ENCODE measurements at regions not wholly inside any gene's neighbourhood (a gene's known extent, or its start where the extent isn't known, plus 50 kb on each side); places are given as distances from the start of the nearest gene placed in this dataset.
"Not testable (repeated sequence)": the region's sequence is repeated elsewhere in the genome, so short reads cannot be mapped to it uniquely, and the experiment has no call there.

DNA sequence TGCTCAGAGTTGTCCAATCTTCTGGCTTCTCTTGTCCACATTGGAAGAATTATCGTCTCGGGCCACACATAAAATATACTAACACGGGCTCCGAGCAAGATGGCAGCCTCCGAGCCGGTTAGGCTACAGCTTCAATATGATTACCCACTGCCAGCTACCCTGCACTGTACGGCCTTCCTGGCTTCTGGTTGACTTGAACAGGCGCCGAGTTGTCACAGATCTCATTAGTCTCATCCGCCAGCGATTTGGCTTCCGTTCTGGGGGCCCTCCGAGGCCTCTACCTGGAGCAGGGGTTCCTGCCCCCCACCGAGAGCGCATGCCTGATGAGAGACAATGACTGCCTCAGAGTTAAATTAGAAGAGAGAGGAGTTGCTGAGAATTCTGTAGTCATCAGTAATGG, 101.2 kb upstream of the NUDT6 start:
- WGBS = 96% methylated on average over 15 of the region's 15 CpGs
- no peak for TF ChIP-seq POLR2A (IDR thresholded peaks at IDR 0.05; ENCODE audit: low read depth)
- TF ChIP-seq, protein P1, sequence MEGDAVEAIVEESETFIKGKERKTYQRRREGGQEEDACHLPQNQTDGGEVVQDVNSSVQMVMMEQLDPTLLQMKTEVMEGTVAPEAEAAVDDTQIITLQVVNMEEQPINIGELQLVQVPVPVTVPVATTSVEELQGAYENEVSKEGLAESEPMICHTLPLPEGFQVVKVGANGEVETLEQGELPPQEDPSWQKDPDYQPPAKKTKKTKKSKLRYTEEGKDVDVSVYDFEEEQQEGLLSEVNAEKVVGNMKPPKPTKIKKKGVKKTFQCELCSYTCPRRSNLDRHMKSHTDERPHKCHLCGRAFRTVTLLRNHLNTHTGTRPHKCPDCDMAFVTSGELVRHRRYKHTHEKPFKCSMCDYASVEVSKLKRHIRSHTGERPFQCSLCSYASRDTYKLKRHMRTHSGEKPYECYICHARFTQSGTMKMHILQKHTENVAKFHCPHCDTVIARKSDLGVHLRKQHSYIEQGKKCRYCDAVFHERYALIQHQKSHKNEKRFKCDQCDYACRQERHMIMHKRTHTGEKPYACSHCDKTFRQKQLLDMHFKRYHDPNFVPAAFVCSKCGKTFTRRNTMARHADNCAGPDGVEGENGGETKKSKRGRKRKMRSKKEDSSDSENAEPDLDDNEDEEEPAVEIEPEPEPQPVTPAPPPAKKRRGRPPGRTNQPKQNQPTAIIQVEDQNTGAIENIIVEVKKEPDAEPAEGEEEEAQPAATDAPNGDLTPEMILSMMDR (IDR thresholded peaks at IDR 0.05) = no peak
- no peak for TF ChIP-seq POLR2AphosphoS5 (IDR thresholded peaks at IDR 0.05)
- no peak for TF ChIP-seq EP300 (IDR thresholded peaks at IDR 0.05)
- H3K36me3 ChIP-seq = no peaks in the 10 kb centered on the region
- no peaks in the 10 kb centered on the region for H3K9me3 ChIP-seq
- intact Hi-C loops (cut with DNase I) = no loop called here
- no peaks in the 10 kb centered on the region for H3K27me3 ChIP-seq
- no peak for DNase-seq (ENCODE audit: extremely low spot score)
- H3K27ac ChIP-seq (replicated peaks in 1 of 4) = no peak overlapping the region
- no peak overlapping the region for H3K4me3 ChIP-seq
- peaks cover 0 to 8% (median 3%) of the 10 kb centered on the region in 4 donors for H3K4me1 ChIP-seq

DNA sequence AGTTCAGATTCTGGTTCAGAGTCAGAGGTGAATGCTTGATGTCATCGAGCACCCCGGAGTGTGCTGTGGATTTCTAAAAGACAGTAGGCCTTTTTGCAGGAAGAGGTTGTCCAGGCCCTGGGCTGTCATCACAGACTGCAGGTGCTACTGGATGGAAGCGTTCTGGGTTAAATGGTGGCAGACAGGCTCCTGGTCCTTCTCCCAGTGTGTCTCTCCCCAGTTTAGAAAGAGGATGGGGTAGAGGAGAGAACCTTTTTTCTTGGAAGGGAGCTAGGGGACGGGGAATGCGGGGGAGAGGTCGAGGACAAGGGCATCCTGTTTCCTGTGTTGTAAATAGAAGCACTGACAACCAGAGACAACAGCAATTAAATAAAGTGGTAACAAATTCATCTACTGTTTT, 102.3 kb upstream of the NUDT6 start:
- WGBS = 75% methylated on average over 6 of the region's 6 CpGs
- no peak overlapping the region for H3K4me3 ChIP-seq
- no peaks in the 10 kb centered on the region for H3K36me3 ChIP-seq
- H3K27ac ChIP-seq (replicated peaks in 1 of 4) = no peak overlapping the region
- intact Hi-C loops (cut with DNase I) = no loop called here
- TF ChIP-seq EP300 (IDR thresholded peaks at IDR 0.05) (no peak), POLR2AphosphoS5 (IDR thresholded peaks at IDR 0.05) (no peak), POLR2A (IDR thresholded peaks at IDR 0.05; ENCODE audit: low read depth) (no peak)
- TF ChIP-seq, protein P1 (IDR thresholded peaks at IDR 0.05) = no peak
- H3K27me3 ChIP-seq = no peaks in the 10 kb centered on the region
- no peaks in the 10 kb centered on the region for H3K9me3 ChIP-seq
- no peak for DNase-seq (ENCODE audit: extremely low spot score)
- H3K4me1 ChIP-seq = peaks cover 0 to 8% (median 3%) of the 10 kb centered on the region in 4 donors

DNA sequence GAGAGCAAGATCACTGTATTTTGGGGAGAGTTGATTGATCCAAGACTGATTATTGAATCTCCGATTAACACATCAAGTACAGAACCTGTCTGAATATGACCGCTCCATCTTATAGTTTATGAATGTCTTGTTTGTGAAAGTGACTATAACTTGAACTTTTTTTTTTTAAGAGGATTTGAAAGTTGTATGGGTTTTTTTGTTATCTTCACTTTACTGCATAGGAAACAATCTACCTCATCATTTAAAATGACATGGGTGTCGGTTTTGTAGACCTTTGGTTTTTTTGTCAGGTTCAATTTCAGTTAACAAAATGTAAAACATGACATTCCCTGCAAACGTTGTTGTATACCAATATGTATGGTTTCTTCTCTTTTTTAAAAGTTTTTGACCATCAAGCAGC, 103.0 kb upstream of the NUDT6 start:
- Histone ChIP-seq H3K4me1 (peaks cover 0 to 8% (median 3%) of the 10 kb centered on the region in 4 donors), H3K9me3 (no peaks in the 10 kb centered on the region), H3K27ac (replicated peaks in 1 of 4) (no peak overlapping the region), H3K36me3 (no peaks in the 10 kb centered on the region), H3K27me3 (no peaks in the 10 kb centered on the region), H3K4me3 (no peak overlapping the region)
- no peak for DNase-seq (ENCODE audit: extremely low spot score)
- intact Hi-C loops (cut with DNase I) = no loop called here
- TF ChIP-seq POLR2AphosphoS5 (IDR thresholded peaks at IDR 0.05) (no peak), POLR2A (IDR thresholded peaks at IDR 0.05; ENCODE audit: low read depth) (no peak), EP300 (IDR thresholded peaks at IDR 0.05) (no peak)
- TF ChIP-seq, protein P1 (IDR thresholded peaks at IDR 0.05) = no peak
- 90% methylated on average over 4 of the region's 4 CpGs for WGBS

DNA sequence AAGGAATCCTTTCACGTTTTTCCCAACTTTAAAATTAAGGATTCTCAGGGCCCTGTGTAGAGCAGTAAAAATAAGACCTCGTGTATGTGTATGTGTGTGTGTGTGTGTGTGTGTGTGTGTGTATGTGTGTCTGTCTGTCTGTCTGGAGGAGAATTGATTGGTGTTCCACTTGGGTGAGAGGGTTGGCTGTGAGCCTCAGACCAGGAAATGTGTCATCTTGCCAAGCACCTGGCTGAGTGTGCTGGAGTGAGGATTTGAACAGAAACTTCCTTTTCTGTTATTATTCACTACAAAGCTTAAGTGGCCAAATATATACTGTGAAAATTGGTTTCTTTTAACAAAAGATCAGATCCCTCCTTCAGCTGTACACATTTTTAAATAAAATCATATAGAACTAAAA, 103.6 kb upstream of the NUDT6 start:
- H3K27ac ChIP-seq (replicated peaks in 1 of 4); H3K27me3 ChIP-seq; H3K4me3 ChIP-seq; H3K9me3 ChIP-seq; DNase-seq (ENCODE audit: extremely low spot score); H3K36me3 ChIP-seq; H3K4me1 ChIP-seq; intact Hi-C loops (cut with DNase I): not testable (repeated sequence)
- WGBS = 48% methylated on average over 2 of the region's 2 CpGs

DNA sequence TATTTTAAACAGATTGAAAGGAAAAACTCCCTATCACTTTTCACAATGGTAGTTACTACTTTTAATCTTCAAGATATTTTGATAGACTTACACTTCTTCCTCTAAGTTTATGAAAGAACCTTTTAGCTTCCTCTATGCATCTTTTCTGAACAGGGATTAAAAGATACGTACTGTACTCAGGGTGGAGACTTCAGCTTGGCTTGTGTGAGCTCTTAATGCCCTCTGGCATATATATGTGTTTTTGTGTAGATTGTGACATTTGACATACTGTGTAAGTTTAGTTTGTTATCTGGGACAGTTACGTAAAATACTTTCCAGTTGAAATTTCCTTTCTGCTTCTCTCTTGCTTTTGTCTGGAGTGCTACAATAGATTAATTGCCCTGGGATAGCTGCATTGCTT, 109.3 kb upstream of the NUDT6 start:
- H3K27ac ChIP-seq (replicated peaks in 1 of 4) = no peak overlapping the region
- H3K36me3 ChIP-seq = peaks cover 0 to 4% (median 0%) of the 10 kb centered on the region in 4 donors
- H3K4me1 ChIP-seq = no peaks in the 10 kb centered on the region
- no peak for DNase-seq (ENCODE audit: extremely low spot score)
- H3K4me3 ChIP-seq = no peak overlapping the region
- TF ChIP-seq POLR2A (IDR thresholded peaks at IDR 0.05; ENCODE audit: low read depth) (no peak), POLR2AphosphoS5 (IDR thresholded peaks at IDR 0.05) (no peak), EP300 (IDR thresholded peaks at IDR 0.05) (no peak)
- TF ChIP-seq, protein P1 (IDR thresholded peaks at IDR 0.05) = no peak
- 90% methylated on average over 2 of the region's 2 CpGs for WGBS
- intact Hi-C loops (cut with DNase I) = no loop called here
- H3K27me3 ChIP-seq = no peaks in the 10 kb centered on the region
- H3K9me3 ChIP-seq = no peaks in the 10 kb centered on the region

All from esophagus muscularis mucosa (tissue), 4 donors.